ENCODE measurements at regions not wholly inside any gene's neighbourhood (a gene's known extent, or its start where the extent isn't known, plus 50 kb on each side); places are given as distances from the start of the nearest gene placed in this dataset.

DNA sequence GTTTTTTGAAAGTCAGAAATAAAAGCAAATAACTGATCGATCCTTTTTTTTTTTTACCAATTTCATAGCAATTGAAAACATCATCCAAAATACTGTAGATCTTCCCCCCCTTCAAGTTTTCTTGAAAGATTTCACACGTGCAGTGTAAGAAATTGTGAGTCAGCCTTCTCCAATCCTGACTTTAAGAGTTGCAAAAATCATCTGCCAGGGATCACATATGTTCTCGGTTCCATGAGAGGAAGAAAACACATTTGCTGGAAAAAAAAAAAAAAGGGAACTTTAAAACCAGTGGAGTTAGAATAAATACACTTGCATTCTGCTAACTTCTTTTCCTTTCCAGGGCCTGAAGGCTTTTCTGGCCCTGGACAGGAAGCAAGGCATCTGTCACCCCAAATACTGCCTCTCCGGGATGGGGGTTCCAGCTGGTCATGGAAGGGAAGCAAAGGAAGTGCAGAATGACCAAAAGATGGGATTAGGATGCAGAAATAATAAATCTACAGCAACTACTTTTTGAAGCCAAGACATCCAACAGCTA, 198.4 kb upstream of the KIAA1217 start:
- Histone ChIP-seq H3K36me3 (ENCODE audit: control insufficient read depth, insufficient read depth, low read length) (no peaks in the 10 kb centered on the region), H3K27me3 (ENCODE audit: control insufficient read depth, insufficient read depth, low read length) (no peaks in the 10 kb centered on the region), H3K4me1 (ENCODE audit: control insufficient read depth, insufficient read depth, low read length) (peaks cover 10% of the 10 kb centered on the region), H3K9me3 (ENCODE audit: control insufficient read depth, insufficient read depth, low read length) (no peaks in the 10 kb centered on the region), H3K4me3 (ENCODE audit: low read depth, low read length) (no peak overlapping the region), H3K9ac (ENCODE audit: low read depth, low read length) (no peak overlapping the region)

DNA sequence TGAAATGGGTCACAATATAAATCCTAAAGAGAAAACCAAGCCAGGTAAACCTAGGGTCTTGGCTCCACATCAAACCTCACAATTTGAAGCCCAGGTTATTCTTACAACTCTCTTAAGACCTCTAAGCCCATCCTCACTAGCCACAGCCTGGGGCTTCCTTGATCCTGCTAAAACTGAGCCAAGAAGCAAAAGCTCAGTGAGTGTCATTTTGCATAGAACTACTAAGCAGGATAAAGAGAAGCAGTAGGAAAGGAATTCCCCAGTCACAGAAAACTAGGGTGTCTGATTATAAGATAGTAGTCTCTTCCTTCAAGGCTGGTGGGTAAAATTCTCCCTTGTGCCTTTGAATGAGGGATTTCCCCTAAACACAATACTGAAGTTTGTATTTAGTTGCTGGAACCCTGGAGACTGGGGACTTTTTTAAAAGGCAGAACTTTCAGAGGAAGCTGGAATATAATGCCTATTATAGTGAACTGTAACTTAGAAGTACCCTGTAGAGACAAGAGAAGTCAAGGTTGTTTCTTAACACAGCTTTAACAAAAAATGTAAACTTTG, 196.6 kb upstream of the KIAA1217 start:
- no peaks in the 10 kb centered on the region for H3K27me3 ChIP-seq (ENCODE audit: control insufficient read depth, insufficient read depth, low read length)
- no peak overlapping the region for H3K4me3 ChIP-seq (ENCODE audit: low read depth, low read length)
- H3K36me3 ChIP-seq (ENCODE audit: control insufficient read depth, insufficient read depth, low read length): no peaks in the 10 kb centered on the region
- peaks cover 10% of the 10 kb centered on the region for H3K4me1 ChIP-seq (ENCODE audit: control insufficient read depth, insufficient read depth, low read length)
- H3K9ac ChIP-seq (ENCODE audit: low read depth, low read length): no peak overlapping the region
- no peaks in the 10 kb centered on the region for H3K9me3 ChIP-seq (ENCODE audit: control insufficient read depth, insufficient read depth, low read length)

GRCh38 chr10:24027107-24027506, 181.8 kb upstream of the KIAA1217 start:
- no peak overlapping the region for H3K9ac ChIP-seq (ENCODE audit: low read depth, low read length)
- H3K27me3 ChIP-seq (ENCODE audit: control insufficient read depth, insufficient read depth, low read length): no peaks in the 10 kb centered on the region
- no peaks in the 10 kb centered on the region for H3K36me3 ChIP-seq (ENCODE audit: control insufficient read depth, insufficient read depth, low read length)
- no peak overlapping the region for H3K4me3 ChIP-seq (ENCODE audit: low read depth, low read length)
- H3K9me3 ChIP-seq (ENCODE audit: control insufficient read depth, insufficient read depth, low read length): no peaks in the 10 kb centered on the region
- no peaks in the 10 kb centered on the region for H3K4me1 ChIP-seq (ENCODE audit: control insufficient read depth, insufficient read depth, low read length)

DNA sequence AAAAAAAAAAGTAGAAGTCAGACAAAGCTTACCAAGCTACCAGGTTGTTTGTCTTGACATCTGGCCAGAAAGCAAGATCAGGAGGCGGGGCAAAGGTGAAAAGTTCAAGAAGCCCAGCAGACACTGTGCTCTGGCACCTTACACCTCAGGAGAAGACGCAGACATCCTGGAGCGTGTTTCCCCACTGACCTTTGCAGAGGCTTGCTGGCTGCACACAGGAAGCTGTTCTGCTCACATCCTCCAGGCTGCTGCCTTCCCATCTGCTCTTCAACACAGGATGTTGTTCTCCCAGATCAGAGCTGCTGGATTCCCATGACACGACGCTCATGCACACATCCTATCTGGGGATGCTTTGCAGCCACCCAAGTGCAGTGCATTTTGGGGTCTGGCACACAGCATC, 174.4 kb upstream of the KIAA1217 start:
- no peaks in the 10 kb centered on the region for H3K27me3 ChIP-seq (ENCODE audit: control insufficient read depth, insufficient read depth, low read length)
- H3K36me3 ChIP-seq (ENCODE audit: control insufficient read depth, insufficient read depth, low read length): no peaks in the 10 kb centered on the region
- H3K4me3 ChIP-seq (ENCODE audit: low read depth, low read length): no peak overlapping the region
- H3K9me3 ChIP-seq (ENCODE audit: control insufficient read depth, insufficient read depth, low read length): no peaks in the 10 kb centered on the region
- peak overlapping the region; percentile 19 for H3K9ac ChIP-seq (ENCODE audit: low read depth, low read length)
- no peaks in the 10 kb centered on the region for H3K4me1 ChIP-seq (ENCODE audit: control insufficient read depth, insufficient read depth, low read length)

GRCh38 chr10:24035761-24036160, 173.2 kb upstream of the KIAA1217 start:
- Histone ChIP-seq H3K9me3 (ENCODE audit: control insufficient read depth, insufficient read depth, low read length) (no peaks in the 10 kb centered on the region), H3K27me3 (ENCODE audit: control insufficient read depth, insufficient read depth, low read length) (no peaks in the 10 kb centered on the region), H3K36me3 (ENCODE audit: control insufficient read depth, insufficient read depth, low read length) (no peaks in the 10 kb centered on the region), H3K4me1 (ENCODE audit: control insufficient read depth, insufficient read depth, low read length) (no peaks in the 10 kb centered on the region), H3K4me3 (ENCODE audit: low read depth, low read length) (no peak overlapping the region), H3K9ac (ENCODE audit: low read depth, low read length) (no peak overlapping the region)

GRCh38 chr10:24039315-24039714, 169.6 kb upstream of the KIAA1217 start:
- no peaks in the 10 kb centered on the region for H3K9me3 ChIP-seq (ENCODE audit: control insufficient read depth, insufficient read depth, low read length)
- peaks cover 3% of the 10 kb centered on the region for H3K4me1 ChIP-seq (ENCODE audit: control insufficient read depth, insufficient read depth, low read length)
- no peak overlapping the region for H3K4me3 ChIP-seq (ENCODE audit: low read depth, low read length)
- H3K9ac ChIP-seq (ENCODE audit: low read depth, low read length): no peak overlapping the region
- H3K27me3 ChIP-seq (ENCODE audit: control insufficient read depth, insufficient read depth, low read length): no peaks in the 10 kb centered on the region
- no peaks in the 10 kb centered on the region for H3K36me3 ChIP-seq (ENCODE audit: control insufficient read depth, insufficient read depth, low read length)

DNA sequence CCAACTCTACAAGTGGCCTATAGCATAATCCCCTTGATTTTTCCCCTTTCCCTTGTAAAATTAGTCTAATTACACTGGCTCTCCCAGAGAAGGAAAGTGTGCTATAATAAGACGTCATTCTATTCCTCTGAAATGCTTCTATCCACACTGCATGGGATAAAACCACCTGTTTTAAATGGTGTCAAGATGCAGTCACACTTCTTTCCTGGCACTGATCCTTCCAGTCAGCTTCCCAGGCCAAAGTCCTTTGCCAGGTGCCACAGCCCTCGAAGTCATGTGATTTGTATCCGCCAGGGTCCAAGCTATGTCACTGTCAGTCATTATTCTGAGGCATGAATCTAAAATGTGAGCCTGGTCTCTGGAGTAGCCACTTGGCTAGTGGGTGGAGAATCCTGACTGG, 169.0 kb upstream of the KIAA1217 start:
- no peak overlapping the region for H3K9ac ChIP-seq (ENCODE audit: low read depth, low read length)
- H3K4me1 ChIP-seq (ENCODE audit: control insufficient read depth, insufficient read depth, low read length): peaks cover 3% of the 10 kb centered on the region
- H3K27me3 ChIP-seq (ENCODE audit: control insufficient read depth, insufficient read depth, low read length): no peaks in the 10 kb centered on the region
- H3K36me3 ChIP-seq (ENCODE audit: control insufficient read depth, insufficient read depth, low read length): no peaks in the 10 kb centered on the region
- H3K4me3 ChIP-seq (ENCODE audit: low read depth, low read length): no peak overlapping the region
- no peaks in the 10 kb centered on the region for H3K9me3 ChIP-seq (ENCODE audit: control insufficient read depth, insufficient read depth, low read length)

DNA sequence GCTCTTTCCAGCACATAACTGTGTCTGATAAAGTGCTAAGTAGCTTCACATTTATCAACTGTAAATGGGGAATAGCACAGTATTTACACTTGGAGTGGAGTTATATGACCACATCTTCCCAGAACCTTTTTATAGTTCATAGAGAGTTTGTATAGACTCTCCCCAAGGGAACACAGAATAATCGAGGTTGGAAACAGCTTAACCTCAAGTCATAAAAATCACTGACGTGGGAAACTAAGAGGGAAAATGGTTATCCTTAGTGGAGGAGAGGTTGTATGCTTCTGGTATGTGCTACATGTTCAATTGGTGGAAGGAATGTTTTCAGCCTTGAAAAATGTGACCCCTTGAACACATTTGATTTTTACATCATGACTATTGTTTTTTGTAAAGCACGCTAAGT, 167.9 kb upstream of the KIAA1217 start:
- H3K4me3 ChIP-seq (ENCODE audit: low read depth, low read length): no peak overlapping the region
- H3K4me1 ChIP-seq (ENCODE audit: control insufficient read depth, insufficient read depth, low read length): peaks cover 3% of the 10 kb centered on the region
- H3K27me3 ChIP-seq (ENCODE audit: control insufficient read depth, insufficient read depth, low read length): no peaks in the 10 kb centered on the region
- H3K9ac ChIP-seq (ENCODE audit: low read depth, low read length): no peak overlapping the region
- no peaks in the 10 kb centered on the region for H3K36me3 ChIP-seq (ENCODE audit: control insufficient read depth, insufficient read depth, low read length)
- no peaks in the 10 kb centered on the region for H3K9me3 ChIP-seq (ENCODE audit: control insufficient read depth, insufficient read depth, low read length)

DNA sequence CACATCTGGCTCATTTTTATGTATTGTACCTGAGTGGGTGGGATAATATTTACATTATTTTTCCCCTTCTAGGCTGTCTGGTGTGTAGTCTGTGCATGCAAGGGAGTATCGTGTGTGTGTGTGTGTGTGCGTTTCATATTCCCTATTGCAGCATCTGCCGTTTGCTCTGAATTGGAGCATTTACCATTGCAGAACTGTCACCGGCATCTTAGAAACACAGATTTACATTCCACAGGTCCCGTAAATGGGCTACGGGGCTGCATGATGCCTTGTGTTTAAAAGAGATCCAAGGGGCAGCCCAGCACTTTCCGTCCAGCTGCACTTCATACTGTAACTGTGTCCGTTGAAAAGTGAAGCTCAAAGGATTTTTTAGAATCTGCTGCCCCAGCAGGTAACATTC, 167.1 kb upstream of the KIAA1217 start:
- H3K27me3 ChIP-seq (ENCODE audit: control insufficient read depth, insufficient read depth, low read length): no peaks in the 10 kb centered on the region
- H3K9me3 ChIP-seq (ENCODE audit: control insufficient read depth, insufficient read depth, low read length): no peaks in the 10 kb centered on the region
- H3K36me3 ChIP-seq (ENCODE audit: control insufficient read depth, insufficient read depth, low read length): no peaks in the 10 kb centered on the region
- H3K4me1 ChIP-seq (ENCODE audit: control insufficient read depth, insufficient read depth, low read length): peaks cover 3% of the 10 kb centered on the region
- no peak overlapping the region for H3K4me3 ChIP-seq (ENCODE audit: low read depth, low read length)
- H3K9ac ChIP-seq (ENCODE audit: low read depth, low read length): no peak overlapping the region

DNA sequence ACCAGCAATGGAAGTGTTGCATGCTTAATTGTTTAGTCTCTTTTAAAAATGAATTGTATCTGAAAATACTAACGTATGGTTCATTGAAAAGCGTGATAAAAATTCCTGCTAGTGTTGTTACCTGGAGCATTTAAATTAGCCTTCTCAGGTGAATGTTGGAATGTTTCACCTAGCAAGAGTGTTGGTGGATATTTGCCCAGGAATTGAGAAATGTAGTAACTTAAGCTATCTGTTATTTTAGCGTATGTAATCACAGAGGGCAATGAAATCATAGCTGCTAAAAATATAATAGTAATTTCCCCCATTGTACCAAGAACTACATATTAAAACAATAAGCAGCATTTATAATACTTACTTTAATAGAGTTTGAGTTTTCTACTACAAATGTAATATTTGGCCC, 166.1 kb upstream of the KIAA1217 start:
- Histone ChIP-seq H3K27me3 (ENCODE audit: control insufficient read depth, insufficient read depth, low read length) (no peaks in the 10 kb centered on the region), H3K9ac (ENCODE audit: low read depth, low read length) (no peak overlapping the region), H3K4me3 (ENCODE audit: low read depth, low read length) (no peak overlapping the region), H3K9me3 (ENCODE audit: control insufficient read depth, insufficient read depth, low read length) (no peaks in the 10 kb centered on the region), H3K4me1 (ENCODE audit: control insufficient read depth, insufficient read depth, low read length) (peaks cover 3% of the 10 kb centered on the region), H3K36me3 (ENCODE audit: control insufficient read depth, insufficient read depth, low read length) (no peaks in the 10 kb centered on the region)

- Histone ChIP-seq H3K4me3 (ENCODE audit: low read depth, low read length) (no peak overlapping the region), H3K9me3 (ENCODE audit: control insufficient read depth, insufficient read depth, low read length) (no peaks in the 10 kb centered on the region), H3K9ac (ENCODE audit: low read depth, low read length) (no peak overlapping the region), H3K27me3 (ENCODE audit: control insufficient read depth, insufficient read depth, low read length) (no peaks in the 10 kb centered on the region), H3K4me1 (ENCODE audit: control insufficient read depth, insufficient read depth, low read length) (peaks cover 3% of the 10 kb centered on the region), H3K36me3 (ENCODE audit: control insufficient read depth, insufficient read depth, low read length) (no peaks in the 10 kb centered on the region)
Measured at GRCh38 chr10:24046060-24046459, 162.9 kb upstream of the KIAA1217 start.

- H3K9ac ChIP-seq (ENCODE audit: low read depth, low read length): no peak overlapping the region
- H3K36me3 ChIP-seq (ENCODE audit: control insufficient read depth, insufficient read depth, low read length): no peaks in the 10 kb centered on the region
- H3K4me1 ChIP-seq (ENCODE audit: control insufficient read depth, insufficient read depth, low read length): peaks cover 3% of the 10 kb centered on the region
- H3K27me3 ChIP-seq (ENCODE audit: control insufficient read depth, insufficient read depth, low read length): no peaks in the 10 kb centered on the region
- no peak overlapping the region for H3K4me3 ChIP-seq (ENCODE audit: low read depth, low read length)
- no peaks in the 10 kb centered on the region for H3K9me3 ChIP-seq (ENCODE audit: control insufficient read depth, insufficient read depth, low read length)
Measured at GRCh38 chr10:24047176-24047575, 161.8 kb upstream of the KIAA1217 start.
